HuH-7.5 (cell line): ENCODE measurements at regions not wholly inside any gene's neighbourhood (a gene's known extent, or its start where the extent isn't known, plus 50 kb on each side); places are given as distances from the start of the nearest gene placed in this dataset.

Experiments
- DNase-seq: peaks from one replicate; pipeline ENCODE4 v3.0.0; 2011; ENCODE audit warnings: low spot score

GRCh38 chr15:95701410-95701809 lies 629.1 kb upstream of the NR2F2 start:
- DNase-seq, result no peak

GRCh38 chr15:95709959-95710695 lies 620.4 kb upstream of the NR2F2 start:
- DNase-seq, result no peak

GRCh38 chr15:95712785-95713184 lies 617.7 kb upstream of the NR2F2 start:
- no peak for DNase-seq

GRCh38 chr15:95713324-95713723 lies 617.2 kb upstream of the NR2F2 start:
- DNase-seq, result no peak

- no peak for DNase-seq
Measured at GRCh38 chr15:95715116-95715903, 615.2 kb upstream of the NR2F2 start.

GRCh38 chr15:95715906-95716656 lies 614.4 kb upstream of the NR2F2 start:
- DNase-seq, result no peak

- no peak for DNase-seq
Measured at GRCh38 chr15:95716708-95717107, 613.8 kb upstream of the NR2F2 start.

GRCh38 chr15:95718441-95718840 lies 612.1 kb upstream of the NR2F2 start:
- DNase-seq, result no peak

GRCh38 chr15:95724908-95725633 lies 605.4 kb upstream of the NR2F2 start:
- no peak for DNase-seq

GRCh38 chr15:95726891-95727290 lies 603.6 kb upstream of the NR2F2 start:
- DNase-seq, result no peak

GRCh38 chr15:95733931-95734330 lies 596.6 kb upstream of the NR2F2 start:
- no peak for DNase-seq

- no peak for DNase-seq
Measured at GRCh38 chr15:95734422-95735316, 595.8 kb upstream of the NR2F2 start.

- DNase-seq, result no peak
Measured at GRCh38 chr15:95737060-95737459, 593.4 kb upstream of the NR2F2 start.

- DNase-seq, result no peak
Measured at GRCh38 chr15:95739131-95739530, 591.4 kb upstream of the NR2F2 start.

GRCh38 chr15:95741830-95742229 lies 588.7 kb upstream of the NR2F2 start:
- DNase-seq, result no peak

GRCh38 chr15:95742256-95742655 lies 588.2 kb upstream of the NR2F2 start:
- DNase-seq, result no peak

- DNase-seq, result no peak
Measured at GRCh38 chr15:95742836-95743235, 587.7 kb upstream of the NR2F2 start.

- no peak for DNase-seq
Measured at GRCh38 chr15:95757171-95757570, 573.3 kb upstream of the NR2F2 start.

- DNase-seq, result no peak
Measured at GRCh38 chr15:95758451-95758850, 572.0 kb upstream of the NR2F2 start.

GRCh38 chr15:95758851-95759250 lies 571.6 kb upstream of the NR2F2 start:
- DNase-seq, result no peak

GRCh38 chr15:95760508-95760907 lies 570.0 kb upstream of the NR2F2 start:
- DNase-seq, result peak; percentile 23
